ENCODE measurements at regions not wholly inside any gene's neighbourhood (a gene's known extent, or its start where the extent isn't known, plus 50 kb on each side); places are given as distances from the start of the nearest gene placed in this dataset.

GRCh38 chr2:64228918-64229317 is 84.7 kb upstream of the PELI1 start:
- no peaks in the 10 kb centered on the region for H3K4me1 ChIP-seq
- 79 to 92% (median 85%) methylated on average over 4 of the region's 4 CpGs for WGBS, 3 donors
- no peak for TF ChIP-seq CTCF (IDR thresholded peaks at IDR 0.05)

GRCh38 chr2:64230540-64230939 is 86.3 kb upstream of the PELI1 start:
- ATAC-seq: no peak
- intact Hi-C loops (cut with DNase I): no loop called here
- TF ChIP-seq CTCF (IDR thresholded peaks at IDR 0.05): no peak

More at GRCh38 chr2:64228918-64229317, 84.7 kb upstream of the PELI1 start:
- ATAC-seq (no peak), DNase-seq (no peak)
- no peaks in the 10 kb centered on the region for H3K9me3 ChIP-seq
- peak overlapping the region; percentile 67 for H3K4me3 ChIP-seq
- peak overlapping the region; percentile 72 for H3K27ac ChIP-seq
- H3K36me3 ChIP-seq (ENCODE audit: insufficient read depth in 1 of 2, low read depth in 1 of 2): no peaks in the 10 kb centered on the region
- H3K27me3 ChIP-seq (ENCODE audit: insufficient read depth in 3 of 3, low read length in 2 of 3): no peaks in the 10 kb centered on the region
- intact Hi-C loops (cut with DNase I): no loop called here

GRCh38 chr2:64232266-64232665 is 88.0 kb upstream of the PELI1 start:
- Histone ChIP-seq H3K9me3 (no peaks in the 10 kb centered on the region), H3K4me1 (no peaks in the 10 kb centered on the region), H3K4me3 (no peak overlapping the region), H3K27me3 (ENCODE audit: insufficient read depth in 3 of 3, low read length in 2 of 3) (no peaks in the 10 kb centered on the region), H3K27ac (no peak overlapping the region), H3K36me3 (ENCODE audit: insufficient read depth in 1 of 2, low read depth in 1 of 2) (no peaks in the 10 kb centered on the region)
- intact Hi-C loops (cut with DNase I): no loop called here
- no peak for DNase-seq
- WGBS, 3 donors: 94 to 100% (median 96%) methylated on average over 2 of the region's 2 CpGs
- no peak for ATAC-seq
- TF ChIP-seq CTCF (IDR thresholded peaks at IDR 0.05): no peak

More at GRCh38 chr2:64230540-64230939, 86.3 kb upstream of the PELI1 start:
- no peak for DNase-seq
- H3K4me3 ChIP-seq: no peak overlapping the region
- H3K27ac ChIP-seq: no peak overlapping the region
- H3K36me3 ChIP-seq (ENCODE audit: insufficient read depth in 1 of 2, low read depth in 1 of 2): no peaks in the 10 kb centered on the region
- no peaks in the 10 kb centered on the region for H3K27me3 ChIP-seq (ENCODE audit: insufficient read depth in 3 of 3, low read length in 2 of 3)
- H3K4me1 ChIP-seq: no peaks in the 10 kb centered on the region
- H3K9me3 ChIP-seq: no peaks in the 10 kb centered on the region

GRCh38 chr2:64233376-64233922 is 89.2 kb upstream of the PELI1 start:
- no peaks in the 10 kb centered on the region for H3K36me3 ChIP-seq (ENCODE audit: insufficient read depth in 1 of 2, low read depth in 1 of 2)
- no peak for TF ChIP-seq CTCF (IDR thresholded peaks at IDR 0.05)
- H3K9me3 ChIP-seq: no peaks in the 10 kb centered on the region
- intact Hi-C loops (cut with DNase I): no loop called here
- no peak overlapping the region for H3K4me3 ChIP-seq
- WGBS, 3 donors: 74 to 75% (median 75%) methylated on average over 4 of the region's 4 CpGs
- ATAC-seq (no peak), DNase-seq (no peak)
- no peaks in the 10 kb centered on the region for H3K27me3 ChIP-seq (ENCODE audit: insufficient read depth in 3 of 3, low read length in 2 of 3)
- no peaks in the 10 kb centered on the region for H3K4me1 ChIP-seq
- no peak overlapping the region for H3K27ac ChIP-seq

- no peak overlapping the region for H3K4me3 ChIP-seq
- intact Hi-C loops (cut with DNase I): no loop called here
- H3K27ac ChIP-seq: no peak overlapping the region
- no peaks in the 10 kb centered on the region for H3K4me1 ChIP-seq
- TF ChIP-seq CTCF (IDR thresholded peaks at IDR 0.05): no peak
- no peak for DNase-seq
- 65 to 71% (median 67%) methylated on average over 5 of the region's 5 CpGs for WGBS, 3 donors
- H3K27me3 ChIP-seq (ENCODE audit: insufficient read depth in 3 of 3, low read length in 2 of 3): no peaks in the 10 kb centered on the region
- no peaks in the 10 kb centered on the region for H3K9me3 ChIP-seq
- no peak for ATAC-seq
- no peaks in the 10 kb centered on the region for H3K36me3 ChIP-seq (ENCODE audit: insufficient read depth in 1 of 2, low read depth in 1 of 2)
These were observed 89.9 kb upstream of the PELI1 start for GRCh38 chr2:64234150-64234549.
